ENCODE measurements at regions not wholly inside any gene's neighbourhood (a gene's known extent, or its start where the extent isn't known, plus 50 kb on each side); places are given as distances from the start of the nearest gene placed in this dataset.

GRCh38 chr12:116408489-116409250 is 131.2 kb upstream of the MED13L start:
- TF ChIP-seq POLR2A (IDR thresholded peaks at IDR 0.05) (no peak), CTCF (IDR thresholded peaks at IDR 0.05) (no peak)
- H3K9me3 ChIP-seq (replicated peaks in 1 of 3), result no peaks in the 10 kb centered on the region
- intact Hi-C loops (cut with DNase I), result no loop called here
- no peaks in the 10 kb centered on the region for H3K27me3 ChIP-seq
- no peak overlapping the region for H3K4me3 ChIP-seq
- no peaks in the 10 kb centered on the region for H3K36me3 ChIP-seq (replicated peaks in 1 of 2)
- DNase-seq, result no peak
- H3K27ac ChIP-seq, result no peak overlapping the region
- H3K4me1 ChIP-seq (replicated peaks in 1 of 2), result peaks cover 0 to 9% of the 10 kb centered on the region in 2 donors
- WGBS, 4 donors, result 89 to 97% (median 93%) methylated on average over 12 to 13 of the region's 13 CpGs

DNA sequence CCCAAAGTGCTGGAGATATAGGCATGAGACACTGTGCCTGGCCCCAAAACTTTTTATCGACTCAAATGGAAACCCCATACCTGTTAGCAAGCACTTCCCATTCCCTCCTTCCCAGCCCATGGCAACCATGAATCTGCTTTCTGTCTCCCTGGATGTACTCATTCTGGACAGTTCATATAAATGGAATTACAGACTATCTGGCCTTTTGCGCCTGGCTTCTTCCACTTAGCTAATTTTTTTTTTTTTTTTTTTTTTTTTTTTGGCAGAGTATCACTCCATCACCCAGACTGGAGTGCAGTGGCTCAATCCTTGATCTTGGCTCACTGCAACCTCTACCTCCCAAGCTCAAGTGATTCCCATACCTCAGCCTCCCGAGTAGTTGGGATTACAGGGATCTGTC is 134.5 kb upstream of the MED13L start:
- H3K4me3 ChIP-seq, result no peak overlapping the region
- intact Hi-C loops (cut with DNase I), result no loop called here
- H3K27me3 ChIP-seq, result no peaks in the 10 kb centered on the region
- 87 to 98% (median 92%) methylated on average over 3 of the region's 3 CpGs for WGBS, 4 donors
- H3K4me1 ChIP-seq (replicated peaks in 1 of 2), result no peaks in the 10 kb centered on the region
- H3K27ac ChIP-seq, result no peak overlapping the region
- DNase-seq, result no peak
- H3K36me3 ChIP-seq (replicated peaks in 1 of 2), result no peaks in the 10 kb centered on the region
- no peak for TF ChIP-seq POLR2A (IDR thresholded peaks at IDR 0.05)
- no peaks in the 10 kb centered on the region for H3K9me3 ChIP-seq (replicated peaks in 1 of 3)

DNA sequence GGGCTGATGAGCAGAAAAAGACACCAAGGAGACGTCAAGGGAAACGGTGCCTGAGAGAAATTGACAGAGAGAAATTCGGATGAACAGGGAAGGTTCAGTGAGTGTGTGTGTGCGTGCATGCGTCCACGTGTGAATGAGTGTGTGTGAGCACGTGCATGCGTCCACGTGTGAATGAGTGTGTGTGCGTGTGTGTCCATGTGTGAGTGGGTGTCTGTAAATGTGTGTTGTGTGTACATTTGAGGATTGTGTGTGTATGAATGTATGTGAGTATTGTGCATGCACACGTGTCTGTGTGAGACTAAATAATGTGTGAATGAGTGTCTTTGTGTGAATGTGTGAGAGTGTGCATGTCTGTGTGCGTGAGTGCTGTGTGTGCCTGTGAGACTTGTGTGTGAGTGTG is 137.4 kb upstream of the MED13L start:
- 74 to 82% (median 78%) methylated on average over 12 of the region's 12 CpGs for WGBS, 4 donors
- no peaks in the 10 kb centered on the region for H3K9me3 ChIP-seq (replicated peaks in 1 of 3)
- no peaks in the 10 kb centered on the region for H3K4me1 ChIP-seq (replicated peaks in 1 of 2)
- no peaks in the 10 kb centered on the region for H3K27me3 ChIP-seq
- intact Hi-C loops (cut with DNase I), result no loop called here
- no peaks in the 10 kb centered on the region for H3K36me3 ChIP-seq (replicated peaks in 1 of 2)
- DNase-seq, result no peak
- TF ChIP-seq CTCF (IDR thresholded peaks at IDR 0.05), result no peak
- no peak for TF ChIP-seq POLR2A (IDR thresholded peaks at IDR 0.05)
- H3K27ac ChIP-seq, result no peak overlapping the region
- no peak overlapping the region for H3K4me3 ChIP-seq

DNA sequence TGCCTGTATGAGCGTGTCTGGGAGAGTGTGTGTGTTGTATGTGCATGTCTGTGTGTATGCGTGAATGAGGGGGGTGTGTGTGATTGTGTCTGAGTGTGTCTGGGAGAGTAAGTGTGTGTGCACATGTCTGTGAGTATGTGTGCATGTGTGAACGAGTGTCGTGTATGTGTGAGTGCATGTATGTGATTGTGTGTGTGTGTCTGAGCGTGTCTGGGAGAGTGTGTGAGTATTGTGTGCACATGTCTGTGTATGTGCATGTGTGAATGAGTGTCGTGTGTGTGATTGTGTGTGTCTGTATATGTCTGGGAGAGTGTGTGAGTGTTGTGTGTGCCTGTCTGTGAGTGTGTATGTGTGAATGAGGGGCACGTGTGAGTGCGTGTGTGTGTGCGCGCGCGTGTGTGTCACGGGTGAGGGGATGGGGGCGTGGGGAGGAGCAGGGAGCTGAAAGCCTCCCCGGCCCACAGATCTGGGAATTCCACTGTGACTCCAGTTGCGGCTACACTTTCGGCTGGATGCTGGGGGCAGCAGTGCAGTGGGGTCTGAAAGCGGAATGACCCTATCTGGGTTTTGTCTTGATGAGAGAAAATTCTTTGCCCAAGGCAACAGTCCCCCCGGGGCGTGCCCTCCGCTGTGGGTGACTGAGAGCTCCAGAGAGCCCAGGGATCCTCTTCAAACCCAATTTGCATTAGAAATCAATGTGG is 138.1 kb upstream of the MED13L start:
- Histone ChIP-seq H3K36me3 (replicated peaks in 1 of 2) (no peaks in the 10 kb centered on the region), H3K27ac (no peak overlapping the region), H3K4me3 (no peak overlapping the region), H3K4me1 (replicated peaks in 1 of 2) (no peaks in the 10 kb centered on the region), H3K27me3 (no peaks in the 10 kb centered on the region), H3K9me3 (replicated peaks in 1 of 3) (no peaks in the 10 kb centered on the region)
- no peak for DNase-seq
- 88 to 93% (median 89%) methylated on average over 21 of the region's 21 CpGs for WGBS, 4 donors
- TF ChIP-seq CTCF (IDR thresholded peaks at IDR 0.05), result no peak
- no peak for TF ChIP-seq POLR2A (IDR thresholded peaks at IDR 0.05)
- intact Hi-C loops (cut with DNase I), result no loop called here

Data from adrenal gland (tissue), 9 donors.